Loucy (cell line): ENCODE measurements at regions not wholly inside any gene's neighbourhood (a gene's known extent, or its start where the extent isn't known, plus 50 kb on each side); places are given as distances from the start of the nearest gene placed in this dataset.

ENCODE experiments used
- H2AFZ ChIP-seq: fragments of 200-600 bp; sonication (generic); 2 replicates; pipeline ENCODE4 v1.6.0; 2016; ENCODE audit warnings: antibody characterized with exemption, mild to moderate bottlenecking, low read length, moderate library complexity
- H3F3A ChIP-seq: fragments of 200-600 bp; 2 replicates; pipeline ENCODE4 v1.6.0; 2016; ENCODE audit warnings: antibody characterized with exemption, low read depth, mild to moderate bottlenecking
- H3K27me3 ChIP-seq: fragments of 200-600 bp; sonication (generic); 2 replicates; pipeline ENCODE4 v1.6.1; 2014; ENCODE audit warnings: low read length, mild to moderate bottlenecking; ENCODE audit not compliant: insufficient read depth, poor library complexity, severe bottlenecking
- H3K36me3 ChIP-seq: fragments of 200-600 bp; sonication (generic); 2 replicates; pipeline ENCODE4 v1.6.1; 2016; ENCODE audit warnings: low read length; ENCODE audit not compliant: insufficient read depth
- H3K4me1 ChIP-seq: fragments of 200-600 bp; sonication (generic); 2 replicates; pipeline ENCODE4 v1.5.1; 2014; ENCODE audit warnings: low read length, mild to moderate bottlenecking; ENCODE audit not compliant: insufficient read depth, poor library complexity, severe bottlenecking
- H3K4me2 ChIP-seq: fragments of 200-600 bp; sonication (generic); 2 replicates; pipeline ENCODE4 v1.6.0; 2014; ENCODE audit warnings: antibody characterized with exemption, low read length, low read depth, mild to moderate bottlenecking; ENCODE audit not compliant: poor library complexity, severe bottlenecking
- H3K4me3 ChIP-seq: fragments of 200-600 bp; sonication (generic); 2 replicates; pipeline ENCODE4 v1.5.1; 2014; ENCODE audit warnings: low read length, mild to moderate bottlenecking, mixed read lengths; ENCODE audit not compliant: poor library complexity, severe bottlenecking
- H3K79me2 ChIP-seq: fragments of 200-600 bp; sonication (generic); 2 replicates; pipeline ENCODE4 v1.6.1; 2014; ENCODE audit warnings: low read length; ENCODE audit not compliant: insufficient read depth
- H3K9ac ChIP-seq: fragments of 200-600 bp; sonication (generic); 2 replicates; pipeline ENCODE4 v1.6.0; 2014; ENCODE audit warnings: mild to moderate bottlenecking, low read depth, low read length, moderate library complexity; ENCODE audit not compliant: poor library complexity, severe bottlenecking
- H3K9me2 ChIP-seq: fragments of 200-600 bp; sonication (generic); replicated peaks from 2 replicates; pipeline ENCODE4 v1.6.1; 2016; ENCODE audit warnings: low read depth, low read length, mixed read lengths
- H3K9me3 ChIP-seq: fragments of 200-600 bp; sonication (generic); 2 replicates; pipeline ENCODE4 v1.6.1; 2014; ENCODE audit warnings: mild to moderate bottlenecking, antibody characterized with exemption, low read length, low read depth; ENCODE audit not compliant: insufficient read depth
- H4K20me1 ChIP-seq: fragments of 200-600 bp; sonication (generic); 2 replicates; pipeline ENCODE4 v1.6.0; 2014; ENCODE audit warnings: antibody characterized with exemption, low read length, mild to moderate bottlenecking; ENCODE audit not compliant: insufficient read depth, poor library complexity, severe bottlenecking
- EZH2phosphoT487 ChIP-seq: fragments of 200-600 bp; IDR thresholded peaks from 2 replicates; pipeline ENCODE4 v1.6.1; 2018; ENCODE audit warnings: antibody characterized with exemption, mild to moderate bottlenecking, moderate library complexity, borderline replicate concordance
- TF ChIP-seq, protein P1 (sequence below): fragments of 200-600 bp; sonication (generic); conservative IDR thresholded peaks from 2 replicates; pipeline ENCODE4 v1.5.1; 2014; ENCODE audit warnings: mild to moderate bottlenecking, antibody characterized with exemption, low read length

DNA sequence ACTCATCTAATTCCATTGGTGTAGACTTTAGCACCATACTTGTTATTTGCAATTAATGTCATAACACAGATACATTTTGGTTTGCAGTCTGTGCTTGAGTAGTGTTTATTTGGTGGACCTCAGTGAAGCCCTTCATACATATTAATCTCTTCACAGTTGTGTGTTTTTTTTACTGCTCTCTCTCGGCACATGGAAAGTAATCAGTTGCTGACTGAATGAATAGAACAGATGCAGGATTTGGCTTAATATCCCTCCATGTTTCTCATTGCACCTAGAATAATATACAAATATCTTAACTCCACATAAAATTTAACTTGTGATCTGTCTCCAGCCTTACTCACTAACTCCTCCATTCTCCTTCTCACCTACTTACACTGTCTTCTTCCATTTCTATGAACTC, 319.1 kb downstream of the DMRT2 start:
- peaks cover 15% of the 10 kb centered on the region for H3K4me1 ChIP-seq
- H3K9me3 ChIP-seq: no peaks in the 10 kb centered on the region
- H3F3A ChIP-seq: no peaks in the 10 kb centered on the region
- H3K79me2 ChIP-seq: no peaks in the 10 kb centered on the region
- no peaks in the 10 kb centered on the region for H3K9me2 ChIP-seq
- no peak overlapping the region for H2AFZ ChIP-seq
- H3K27me3 ChIP-seq: no peaks in the 10 kb centered on the region
- no peaks in the 10 kb centered on the region for H3K36me3 ChIP-seq
- TF ChIP-seq, protein P1, sequence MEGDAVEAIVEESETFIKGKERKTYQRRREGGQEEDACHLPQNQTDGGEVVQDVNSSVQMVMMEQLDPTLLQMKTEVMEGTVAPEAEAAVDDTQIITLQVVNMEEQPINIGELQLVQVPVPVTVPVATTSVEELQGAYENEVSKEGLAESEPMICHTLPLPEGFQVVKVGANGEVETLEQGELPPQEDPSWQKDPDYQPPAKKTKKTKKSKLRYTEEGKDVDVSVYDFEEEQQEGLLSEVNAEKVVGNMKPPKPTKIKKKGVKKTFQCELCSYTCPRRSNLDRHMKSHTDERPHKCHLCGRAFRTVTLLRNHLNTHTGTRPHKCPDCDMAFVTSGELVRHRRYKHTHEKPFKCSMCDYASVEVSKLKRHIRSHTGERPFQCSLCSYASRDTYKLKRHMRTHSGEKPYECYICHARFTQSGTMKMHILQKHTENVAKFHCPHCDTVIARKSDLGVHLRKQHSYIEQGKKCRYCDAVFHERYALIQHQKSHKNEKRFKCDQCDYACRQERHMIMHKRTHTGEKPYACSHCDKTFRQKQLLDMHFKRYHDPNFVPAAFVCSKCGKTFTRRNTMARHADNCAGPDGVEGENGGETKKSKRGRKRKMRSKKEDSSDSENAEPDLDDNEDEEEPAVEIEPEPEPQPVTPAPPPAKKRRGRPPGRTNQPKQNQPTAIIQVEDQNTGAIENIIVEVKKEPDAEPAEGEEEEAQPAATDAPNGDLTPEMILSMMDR: no peak
- TF ChIP-seq EZH2phosphoT487: no peak
- no peak overlapping the region for H3K4me2 ChIP-seq
- H3K4me3 ChIP-seq: no peak overlapping the region
- no peak overlapping the region for H3K9ac ChIP-seq
- no peaks in the 10 kb centered on the region for H4K20me1 ChIP-seq

DNA sequence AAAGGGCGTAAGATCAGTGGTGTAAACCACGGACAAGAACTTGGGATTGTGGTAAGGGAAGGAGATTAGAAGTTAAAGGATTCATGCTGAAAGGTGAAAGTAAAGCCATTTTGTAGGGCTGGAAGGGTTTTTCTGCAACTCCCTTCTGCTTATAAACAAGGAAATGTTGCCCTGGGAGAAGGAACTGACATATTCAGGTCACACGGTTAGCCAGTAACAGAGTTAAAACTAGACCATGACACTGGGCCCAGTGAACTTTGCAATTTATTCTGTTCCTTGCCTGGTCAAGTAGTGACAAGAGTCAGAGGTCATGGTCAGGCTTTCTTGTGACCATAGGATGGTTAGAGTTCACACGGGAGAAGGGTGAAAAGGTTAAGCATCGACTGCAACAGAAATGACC, 323.3 kb downstream of the DMRT2 start:
- Histone ChIP-seq H3K9me2 (no peaks in the 10 kb centered on the region), H3K4me2 (no peak overlapping the region), H3K9me3 (no peaks in the 10 kb centered on the region), H3K9ac (no peak overlapping the region), H4K20me1 (no peaks in the 10 kb centered on the region), H3F3A (no peaks in the 10 kb centered on the region), H3K36me3 (no peaks in the 10 kb centered on the region), H3K27me3 (no peaks in the 10 kb centered on the region), H2AFZ (no peak overlapping the region), H3K79me2 (no peaks in the 10 kb centered on the region), H3K4me1 (no peaks in the 10 kb centered on the region), H3K4me3 (no peak overlapping the region)
- TF ChIP-seq, protein P1: no peak
- no peak for TF ChIP-seq EZH2phosphoT487

DNA sequence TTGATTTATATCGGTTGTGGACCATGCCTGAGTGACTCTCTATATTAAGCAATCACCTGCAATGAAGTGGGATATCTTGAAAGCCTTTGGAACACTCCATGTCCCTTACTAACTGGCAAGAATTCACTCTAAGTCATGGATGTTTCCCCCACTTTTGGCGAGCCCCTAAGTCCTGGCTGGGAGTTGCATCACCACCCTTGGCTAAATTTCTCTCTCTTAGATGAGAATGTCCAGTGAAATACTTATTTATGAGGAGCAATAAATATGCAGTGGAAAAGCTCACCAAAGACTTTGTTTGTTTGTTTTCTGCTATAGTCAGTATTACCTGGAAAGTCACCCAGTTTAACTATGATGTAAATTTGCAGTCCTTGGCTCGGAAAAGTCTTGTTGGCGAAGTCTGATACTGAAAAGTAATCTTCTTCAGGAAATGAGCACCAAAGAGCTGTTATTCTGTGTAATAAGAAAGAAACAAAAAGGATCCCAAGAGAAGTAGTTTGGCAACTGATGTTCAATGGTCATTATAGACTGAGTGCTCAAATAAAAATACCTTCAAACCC, 333.8 kb downstream of the DMRT2 start:
- H3K27me3 ChIP-seq: no peaks in the 10 kb centered on the region
- no peaks in the 10 kb centered on the region for H3F3A ChIP-seq
- H4K20me1 ChIP-seq: no peaks in the 10 kb centered on the region
- H3K79me2 ChIP-seq: no peaks in the 10 kb centered on the region
- H3K4me3 ChIP-seq: no peak overlapping the region
- no peaks in the 10 kb centered on the region for H3K9me3 ChIP-seq
- H3K4me2 ChIP-seq: no peak overlapping the region
- H3K36me3 ChIP-seq: no peaks in the 10 kb centered on the region
- H3K9ac ChIP-seq: no peak overlapping the region
- H3K9me2 ChIP-seq: no peaks in the 10 kb centered on the region
- no peak overlapping the region for H2AFZ ChIP-seq
- no peaks in the 10 kb centered on the region for H3K4me1 ChIP-seq
- TF ChIP-seq EZH2phosphoT487: no peak
- TF ChIP-seq, protein P1: no peak
